Smooth muscle cell (in vitro differentiated cells): ENCODE measurements at regions not wholly inside any gene's neighbourhood (a gene's known extent, or its start where the extent isn't known, plus 50 kb on each side); places are given as distances from the start of the nearest gene placed in this dataset.

Source experiments
- DNase-seq: peaks from one replicate; lab custom pipeline; 2025; ENCODE audit not compliant: unreplicated experiment; lab: John Stamatoyannopoulos, UW
- H2AFZ ChIP-seq: fragments of 200-600 bp; sonication (generic); 2 replicates; pipeline ENCODE4 v1.6.0; 2016; ENCODE audit warnings: antibody characterized with exemption, low read depth, mild to moderate bottlenecking
- H3F3A ChIP-seq: fragments of 200-600 bp; sonication (generic); 2 replicates; pipeline ENCODE4 v1.6.0; 2017; ENCODE audit warnings: antibody characterized with exemption, low read depth
- H3K27ac ChIP-seq: fragments of 200-600 bp; sonication (generic); 2 replicates; pipeline ENCODE4 v1.5.1; 2016; ENCODE audit warnings: low read depth, mild to moderate bottlenecking
- H3K27me3 ChIP-seq: fragments of 200-600 bp; sonication (generic); 2 replicates; pipeline ENCODE4 v1.6.1; 2016; ENCODE audit warnings: low read depth, mild to moderate bottlenecking
- H3K36me3 ChIP-seq: fragments of 200-600 bp; sonication (generic); 2 replicates; pipeline ENCODE4 v1.5.1; 2016; ENCODE audit warnings: low read depth
- H3K4me1 ChIP-seq: fragments of 200-600 bp; sonication (generic); 2 replicates; pipeline ENCODE4 v1.5.1; 2016; ENCODE audit warnings: low read depth
- H3K4me2 ChIP-seq: fragments of 200-600 bp; sonication (generic); 2 replicates; pipeline ENCODE4 v1.6.0; 2016; ENCODE audit warnings: mild to moderate bottlenecking
- H3K4me3 ChIP-seq: fragments of 200-600 bp; sonication (generic); 2 replicates; pipeline ENCODE4 v1.5.1; 2016; ENCODE audit warnings: mild to moderate bottlenecking
- H3K79me2 ChIP-seq: fragments of 200-600 bp; sonication (generic); 2 replicates; pipeline ENCODE4 v1.6.0; 2016; ENCODE audit warnings: low read depth, mild to moderate bottlenecking
- H3K9ac ChIP-seq: fragments of 200-600 bp; sonication (generic); 2 replicates; pipeline ENCODE4 v1.6.0; 2016; ENCODE audit warnings: low read depth
- H3K9me3 ChIP-seq: fragments of 200-600 bp; sonication (generic); replicated peaks from 2 replicates; pipeline ENCODE4 v1.5.1; 2016; ENCODE audit warnings: low read depth
- H4K20me1 ChIP-seq: fragments of 200-600 bp; sonication (generic); 2 replicates; pipeline ENCODE4 v1.6.0; 2016; ENCODE audit warnings: low read depth
- CTCF ChIP-seq: fragments of 200-600 bp; sonication (generic); IDR thresholded peaks from 2 replicates; pipeline ENCODE4 v1.5.1; 2017; ENCODE audit warnings: borderline replicate concordance, mild to moderate bottlenecking, antibody characterized with exemption; ENCODE audit not compliant: insufficient read depth, poor library complexity, severe bottlenecking
- WGBS: methylation state at CpG from one replicate; pipeline ENCODE4 v1.1.7; 2016; ENCODE audit warnings: low lambda C conversion rate; 5-methylcytosine and 5-hydroxymethylcytosine counted together

- Histone ChIP-seq H3K4me1 (no peaks in the 10 kb centered on the region), H3K9ac (no peak overlapping the region), H3K36me3 (no peaks in the 10 kb centered on the region), H3K79me2 (no peaks in the 10 kb centered on the region), H3K4me3 (no peak overlapping the region), H3K27ac (no peak overlapping the region), H3K27me3 (no peaks in the 10 kb centered on the region), H3F3A (no peaks in the 10 kb centered on the region), H3K4me2 (no peak overlapping the region), H2AFZ (no peak overlapping the region), H4K20me1 (no peaks in the 10 kb centered on the region), H3K9me3 (no peaks in the 10 kb centered on the region)
- no peak for TF ChIP-seq CTCF
- DNase-seq: no peak
- 87% methylated on average over 3 of the region's 3 CpGs for WGBS
These were observed 312.3 kb upstream of the CNTN6 start for GRCh38 chr3:780505-780904.

- no peaks in the 10 kb centered on the region for H4K20me1 ChIP-seq
These were observed 301.4 kb upstream of the CNTN6 start for GRCh38 chr3:791442-791841.

GRCh38 chr3:792630-793029 is 300.2 kb upstream of the CNTN6 start:
- no peak for TF ChIP-seq CTCF
- H3K4me1 ChIP-seq: no peaks in the 10 kb centered on the region
- no peak overlapping the region for H3K4me2 ChIP-seq
- H3K27me3 ChIP-seq: no peaks in the 10 kb centered on the region
- no peak overlapping the region for H3K9ac ChIP-seq
- no peak overlapping the region for H3K4me3 ChIP-seq
- H3F3A ChIP-seq: no peaks in the 10 kb centered on the region
- no peak for DNase-seq
- no peaks in the 10 kb centered on the region for H3K9me3 ChIP-seq
- H2AFZ ChIP-seq: no peak overlapping the region
- WGBS: 75% methylated on average over 8 of the region's 8 CpGs
- no peaks in the 10 kb centered on the region for H3K36me3 ChIP-seq
- H4K20me1 ChIP-seq: no peaks in the 10 kb centered on the region
- no peaks in the 10 kb centered on the region for H3K79me2 ChIP-seq
- no peak overlapping the region for H3K27ac ChIP-seq

More at GRCh38 chr3:791442-791841, 301.4 kb upstream of the CNTN6 start:
- H3K4me1 ChIP-seq: no peaks in the 10 kb centered on the region
- H3K36me3 ChIP-seq: no peaks in the 10 kb centered on the region
- H3K9ac ChIP-seq: no peak overlapping the region
- TF ChIP-seq CTCF: no peak
- H3K9me3 ChIP-seq: no peaks in the 10 kb centered on the region
- H3K27ac ChIP-seq: no peak overlapping the region
- H3K4me3 ChIP-seq: no peak overlapping the region
- no peak overlapping the region for H3K4me2 ChIP-seq
- H3K27me3 ChIP-seq: no peaks in the 10 kb centered on the region
- DNase-seq: no peak
- H3K79me2 ChIP-seq: no peaks in the 10 kb centered on the region
- WGBS: 88% methylated on average over 5 of the region's 5 CpGs
- H3F3A ChIP-seq: no peaks in the 10 kb centered on the region
- H2AFZ ChIP-seq: no peak overlapping the region

- no peaks in the 10 kb centered on the region for H3K79me2 ChIP-seq
- H3K36me3 ChIP-seq: no peaks in the 10 kb centered on the region
- no peaks in the 10 kb centered on the region for H3F3A ChIP-seq
- no peaks in the 10 kb centered on the region for H3K9me3 ChIP-seq
- no peak overlapping the region for H3K27ac ChIP-seq
- WGBS: 64% methylated on average over 2 of the region's 2 CpGs
- H2AFZ ChIP-seq: no peak overlapping the region
- no peaks in the 10 kb centered on the region for H3K4me1 ChIP-seq
- no peaks in the 10 kb centered on the region for H3K27me3 ChIP-seq
- H4K20me1 ChIP-seq: no peaks in the 10 kb centered on the region
- no peak overlapping the region for H3K4me3 ChIP-seq
- DNase-seq: no peak
- H3K4me2 ChIP-seq: no peak overlapping the region
- TF ChIP-seq CTCF: no peak
- no peak overlapping the region for H3K9ac ChIP-seq
These were observed 288.6 kb upstream of the CNTN6 start for GRCh38 chr3:804211-804610.
